WTC11 (cell line): ENCODE measurements at regions not wholly inside any gene's neighbourhood (a gene's known extent, or its start where the extent isn't known, plus 50 kb on each side); places are given as distances from the start of the nearest gene placed in this dataset.

Source experiments
- ATAC-seq: fragments of 200-7000 bp; cut with Tn5 transposase; 2 replicates; pipeline ENCODE4 v1.10.0; 2021; ENCODE audit warnings: mild to moderate bottlenecking, moderate library complexity
- CTCF ChIA-PET: fragments of 300-600 bp; sonication (Branson Sonifier 250); formaldehyde crosslinking; loops from one replicate; lab custom pipeline; 2021; ENCODE audit warnings: antibody characterized with exemption; lab: Charles Lee
- POLR2A ChIA-PET: fragments of 350-600 bp; sonication (Branson Sonifier 250); formaldehyde crosslinking; loops from one replicate; lab custom pipeline; 2021; ENCODE audit warnings: antibody characterized with exemption; lab: Charles Lee
- DNase-seq: peaks from one replicate; pipeline ENCODE4 v3.0.0; 2021; ENCODE audit warnings: low spot score
- H3K27ac Mint-ChIP-seq: 2 replicates; pipeline ENCODE4 v1.8.0; 2021; ENCODE audit warnings: mixed read lengths
- H3K27me3 Mint-ChIP-seq: 2 replicates; pipeline ENCODE4 v1.8.0; 2021; ENCODE audit warnings: low read depth, mild to moderate bottlenecking, moderate library complexity, mixed read lengths
- H3K36me3 Mint-ChIP-seq: 2 replicates; pipeline ENCODE4 v1.8.0; 2021; ENCODE audit warnings: mixed read lengths
- H3K4me1 Mint-ChIP-seq: 2 replicates; pipeline ENCODE4 v1.8.0; 2022; ENCODE audit warnings: mixed read lengths
- H3K4me3 Mint-ChIP-seq: 2 replicates; pipeline ENCODE4 v1.8.0; 2021; ENCODE audit warnings: mild to moderate bottlenecking, moderate library complexity, mixed read lengths
- H3K9me3 Mint-ChIP-seq: 2 replicates; pipeline ENCODE4 v1.8.0; 2021; ENCODE audit warnings: mixed read lengths
- ATF1 ChIP-seq: sonication (generic); formaldehyde crosslinking; IDR thresholded peaks from 2 replicates; pipeline ENCODE4 v1.8.1; 2023; ENCODE audit warnings: mild to moderate bottlenecking, moderate library complexity, missing genetic modification reagents
- CREB1 ChIP-seq: sonication (generic); formaldehyde crosslinking; IDR thresholded peaks from 2 replicates; pipeline ENCODE4 v1.8.0; 2023; ENCODE audit warnings: mild to moderate bottlenecking, missing genetic modification reagents
- ESRRA ChIP-seq: sonication (generic); formaldehyde crosslinking; IDR thresholded peaks from 2 replicates; pipeline ENCODE4 v1.8.1; 2022; ENCODE audit warnings: mild to moderate bottlenecking, missing genetic modification reagents, borderline replicate concordance
- ETV6 ChIP-seq: sonication (generic); formaldehyde crosslinking; IDR thresholded peaks from 2 replicates; pipeline ENCODE4 v1.8.1; 2022; ENCODE audit warnings: mild to moderate bottlenecking, missing genetic modification reagents
- FOXP1 ChIP-seq: sonication (generic); formaldehyde crosslinking; IDR thresholded peaks from 2 replicates; pipeline ENCODE4 v1.8.0; 2022; ENCODE audit warnings: missing genetic modification reagents, mild to moderate bottlenecking, moderate library complexity, borderline replicate concordance
- NR3C1 ChIP-seq: sonication (generic); formaldehyde crosslinking; conservative IDR thresholded peaks from 2 replicates; pipeline ENCODE4 v1.8.1; 2023; ENCODE audit warnings: low read depth, mild to moderate bottlenecking, missing genetic modification reagents
- PRRX2 ChIP-seq: fragments of 250-450 bp; sonication (Bioruptor Pico); IDR thresholded peaks from 2 replicates; pipeline ENCODE4 v1.8.0; 2021; ENCODE audit warnings: mild to moderate bottlenecking
- RORB ChIP-seq: fragments of 250-450 bp; sonication (Bioruptor Pico); IDR thresholded peaks from 2 replicates; pipeline ENCODE4 v1.9.0; 2021; ENCODE audit warnings: mild to moderate bottlenecking
- TP53 ChIP-seq: sonication (generic); formaldehyde crosslinking; IDR thresholded peaks from 2 replicates; pipeline ENCODE4 v1.8.1; 2023; ENCODE audit warnings: mild to moderate bottlenecking, missing genetic modification reagents
- ZNF317 ChIP-seq: sonication (generic); formaldehyde crosslinking; IDR thresholded peaks from 2 replicates; pipeline ENCODE4 v1.8.1; 2023; ENCODE audit warnings: low read depth, mild to moderate bottlenecking, moderate library complexity, missing genetic modification reagents, borderline replicate concordance
- TF ChIP-seq, protein P1 (sequence below): fragments of 250-450 bp; sonication (Bioruptor Pico); IDR thresholded peaks from 2 replicates; pipeline ENCODE4 v1.9.0; 2021; ENCODE audit warnings: mild to moderate bottlenecking
- TF ChIP-seq, protein P2 (sequence below): sonication (generic); formaldehyde crosslinking; IDR thresholded peaks from 2 replicates; pipeline ENCODE4 v1.8.1; 2023; ENCODE audit warnings: mild to moderate bottlenecking, missing genetic modification reagents
- TF ChIP-seq, protein P3 (sequence below): fragments of 200-600 bp; IDR thresholded peaks from 2 replicates; pipeline ENCODE4 v1.8.0; 2022; ENCODE audit warnings: antibody characterized with exemption
- TF ChIP-seq, protein P4 (sequence below): sonication (generic); formaldehyde crosslinking; IDR thresholded peaks from 2 replicates; pipeline ENCODE4 v1.8.1; 2022; ENCODE audit warnings: mild to moderate bottlenecking, moderate library complexity, missing genetic modification reagents
- TF ChIP-seq, protein P5 (sequence below): sonication (generic); formaldehyde crosslinking; IDR thresholded peaks from 2 replicates; pipeline ENCODE4 v1.8.1; 2023; ENCODE audit warnings: mild to moderate bottlenecking, missing genetic modification reagents, moderate library complexity
- TF ChIP-seq, protein P6 (sequence below): fragments of 250-450 bp; sonication (Bioruptor Pico); conservative IDR thresholded peaks from 2 replicates; pipeline ENCODE4 v1.9.0; 2021; ENCODE audit warnings: mild to moderate bottlenecking
- TF ChIP-seq, protein P7 (sequence below): sonication (generic); formaldehyde crosslinking; IDR thresholded peaks from 2 replicates; pipeline ENCODE4 v1.8.0; 2023; ENCODE audit warnings: mild to moderate bottlenecking, missing genetic modification reagents

DNA sequence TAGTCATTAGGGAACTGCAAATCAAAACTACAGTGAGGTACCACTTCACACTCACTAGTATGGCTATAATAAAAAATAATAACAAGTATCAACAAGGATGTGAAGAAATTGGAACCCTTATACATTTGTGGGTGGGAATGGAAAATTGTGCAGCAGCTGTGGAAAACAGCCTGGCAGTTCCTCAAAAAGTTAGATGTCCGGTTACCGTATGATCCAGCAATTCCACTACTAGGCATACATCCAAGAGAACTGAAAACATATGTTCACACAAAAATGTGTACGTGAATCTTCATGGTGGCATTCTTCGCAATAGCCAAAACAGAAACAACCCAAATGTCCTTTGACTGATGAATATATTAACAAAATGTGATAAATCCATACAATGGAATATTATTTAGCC lies 187.9 kb upstream of the LYSMD4 start:
- ChIA-PET CTCF (no interaction called here), POLR2A (no interaction called here)
- no peak for ATAC-seq
- no peak for DNase-seq
- Mint-ChIP-seq H3K9me3 (no peaks in the 10 kb centered on the region), H3K27me3 (peaks cover 14% of the 10 kb centered on the region), H3K36me3 (no peaks in the 10 kb centered on the region), H3K4me1 (peaks cover 12% of the 10 kb centered on the region), H3K27ac (no peak overlapping the region), H3K4me3 (no peak overlapping the region)
- TF ChIP-seq, protein P1, sequence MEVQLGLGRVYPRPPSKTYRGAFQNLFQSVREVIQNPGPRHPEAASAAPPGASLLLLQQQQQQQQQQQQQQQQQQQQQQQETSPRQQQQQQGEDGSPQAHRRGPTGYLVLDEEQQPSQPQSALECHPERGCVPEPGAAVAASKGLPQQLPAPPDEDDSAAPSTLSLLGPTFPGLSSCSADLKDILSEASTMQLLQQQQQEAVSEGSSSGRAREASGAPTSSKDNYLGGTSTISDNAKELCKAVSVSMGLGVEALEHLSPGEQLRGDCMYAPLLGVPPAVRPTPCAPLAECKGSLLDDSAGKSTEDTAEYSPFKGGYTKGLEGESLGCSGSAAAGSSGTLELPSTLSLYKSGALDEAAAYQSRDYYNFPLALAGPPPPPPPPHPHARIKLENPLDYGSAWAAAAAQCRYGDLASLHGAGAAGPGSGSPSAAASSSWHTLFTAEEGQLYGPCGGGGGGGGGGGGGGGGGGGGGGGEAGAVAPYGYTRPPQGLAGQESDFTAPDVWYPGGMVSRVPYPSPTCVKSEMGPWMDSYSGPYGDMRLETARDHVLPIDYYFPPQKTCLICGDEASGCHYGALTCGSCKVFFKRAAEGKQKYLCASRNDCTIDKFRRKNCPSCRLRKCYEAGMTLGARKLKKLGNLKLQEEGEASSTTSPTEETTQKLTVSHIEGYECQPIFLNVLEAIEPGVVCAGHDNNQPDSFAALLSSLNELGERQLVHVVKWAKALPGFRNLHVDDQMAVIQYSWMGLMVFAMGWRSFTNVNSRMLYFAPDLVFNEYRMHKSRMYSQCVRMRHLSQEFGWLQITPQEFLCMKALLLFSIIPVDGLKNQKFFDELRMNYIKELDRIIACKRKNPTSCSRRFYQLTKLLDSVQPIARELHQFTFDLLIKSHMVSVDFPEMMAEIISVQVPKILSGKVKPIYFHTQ (CRISPR knock-in tag), result no peak
- TF ChIP-seq ATF1 (CRISPR knock-in tag) (no peak), CREB1 (CRISPR knock-in tag) (no peak), ESRRA (no peak), PRRX2 (CRISPR knock-in tag) (no peak), ZNF317 (CRISPR knock-in tag) (no peak)
- TF ChIP-seq, protein P2, sequence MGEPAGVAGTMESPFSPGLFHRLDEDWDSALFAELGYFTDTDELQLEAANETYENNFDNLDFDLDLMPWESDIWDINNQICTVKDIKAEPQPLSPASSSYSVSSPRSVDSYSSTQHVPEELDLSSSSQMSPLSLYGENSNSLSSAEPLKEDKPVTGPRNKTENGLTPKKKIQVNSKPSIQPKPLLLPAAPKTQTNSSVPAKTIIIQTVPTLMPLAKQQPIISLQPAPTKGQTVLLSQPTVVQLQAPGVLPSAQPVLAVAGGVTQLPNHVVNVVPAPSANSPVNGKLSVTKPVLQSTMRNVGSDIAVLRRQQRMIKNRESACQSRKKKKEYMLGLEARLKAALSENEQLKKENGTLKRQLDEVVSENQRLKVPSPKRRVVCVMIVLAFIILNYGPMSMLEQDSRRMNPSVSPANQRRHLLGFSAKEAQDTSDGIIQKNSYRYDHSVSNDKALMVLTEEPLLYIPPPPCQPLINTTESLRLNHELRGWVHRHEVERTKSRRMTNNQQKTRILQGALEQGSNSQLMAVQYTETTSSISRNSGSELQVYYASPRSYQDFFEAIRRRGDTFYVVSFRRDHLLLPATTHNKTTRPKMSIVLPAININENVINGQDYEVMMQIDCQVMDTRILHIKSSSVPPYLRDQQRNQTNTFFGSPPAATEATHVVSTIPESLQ (CRISPR knock-in tag), result no peak
- TF ChIP-seq, protein P3, sequence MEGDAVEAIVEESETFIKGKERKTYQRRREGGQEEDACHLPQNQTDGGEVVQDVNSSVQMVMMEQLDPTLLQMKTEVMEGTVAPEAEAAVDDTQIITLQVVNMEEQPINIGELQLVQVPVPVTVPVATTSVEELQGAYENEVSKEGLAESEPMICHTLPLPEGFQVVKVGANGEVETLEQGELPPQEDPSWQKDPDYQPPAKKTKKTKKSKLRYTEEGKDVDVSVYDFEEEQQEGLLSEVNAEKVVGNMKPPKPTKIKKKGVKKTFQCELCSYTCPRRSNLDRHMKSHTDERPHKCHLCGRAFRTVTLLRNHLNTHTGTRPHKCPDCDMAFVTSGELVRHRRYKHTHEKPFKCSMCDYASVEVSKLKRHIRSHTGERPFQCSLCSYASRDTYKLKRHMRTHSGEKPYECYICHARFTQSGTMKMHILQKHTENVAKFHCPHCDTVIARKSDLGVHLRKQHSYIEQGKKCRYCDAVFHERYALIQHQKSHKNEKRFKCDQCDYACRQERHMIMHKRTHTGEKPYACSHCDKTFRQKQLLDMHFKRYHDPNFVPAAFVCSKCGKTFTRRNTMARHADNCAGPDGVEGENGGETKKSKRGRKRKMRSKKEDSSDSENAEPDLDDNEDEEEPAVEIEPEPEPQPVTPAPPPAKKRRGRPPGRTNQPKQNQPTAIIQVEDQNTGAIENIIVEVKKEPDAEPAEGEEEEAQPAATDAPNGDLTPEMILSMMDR, result no peak
- TF ChIP-seq, protein P4, sequence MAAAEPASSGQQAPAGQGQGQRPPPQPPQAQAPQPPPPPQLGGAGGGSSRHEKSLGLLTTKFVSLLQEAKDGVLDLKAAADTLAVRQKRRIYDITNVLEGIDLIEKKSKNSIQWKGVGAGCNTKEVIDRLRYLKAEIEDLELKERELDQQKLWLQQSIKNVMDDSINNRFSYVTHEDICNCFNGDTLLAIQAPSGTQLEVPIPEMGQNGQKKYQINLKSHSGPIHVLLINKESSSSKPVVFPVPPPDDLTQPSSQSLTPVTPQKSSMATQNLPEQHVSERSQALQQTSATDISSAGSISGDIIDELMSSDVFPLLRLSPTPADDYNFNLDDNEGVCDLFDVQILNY (CRISPR knock-in tag), result no peak
- TF ChIP-seq, protein P5, sequence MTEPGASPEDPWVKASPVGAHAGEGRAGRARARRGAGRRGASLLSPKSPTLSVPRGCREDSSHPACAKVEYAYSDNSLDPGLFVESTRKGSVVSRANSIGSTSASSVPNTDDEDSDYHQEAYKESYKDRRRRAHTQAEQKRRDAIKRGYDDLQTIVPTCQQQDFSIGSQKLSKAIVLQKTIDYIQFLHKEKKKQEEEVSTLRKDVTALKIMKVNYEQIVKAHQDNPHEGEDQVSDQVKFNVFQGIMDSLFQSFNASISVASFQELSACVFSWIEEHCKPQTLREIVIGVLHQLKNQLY, result no peak

DNA sequence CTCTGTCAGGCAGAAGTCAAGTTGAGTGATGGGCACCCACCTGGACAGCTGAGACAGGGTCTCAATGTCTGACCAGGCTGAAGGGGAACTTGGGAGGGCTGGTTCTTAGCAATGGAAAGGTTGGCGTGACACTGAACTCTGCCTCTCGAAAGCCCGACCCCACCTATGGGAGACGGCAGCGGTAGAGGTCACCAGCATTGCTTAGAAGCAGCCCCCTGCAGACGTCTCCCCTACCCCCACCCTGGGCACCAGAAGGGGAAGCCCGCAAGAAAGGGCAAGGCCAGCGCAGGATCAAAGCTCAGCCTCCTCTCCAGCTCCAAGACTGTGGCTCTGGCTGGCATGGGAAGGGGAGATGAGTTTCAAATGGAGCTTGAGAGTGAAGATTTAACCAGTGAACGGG lies 184.8 kb upstream of the LYSMD4 start:
- H3K27me3 Mint-ChIP-seq, result no peaks in the 10 kb centered on the region; the same call in 1 of the 2 replicates
- CTCF ChIA-PET, result no interaction called here
- H3K4me1 Mint-ChIP-seq, result peaks cover 4% of the 10 kb centered on the region
- ATAC-seq (no peak), DNase-seq (no peak)
- POLR2A ChIA-PET, result no interaction called here
- no peak overlapping the region for H3K27ac Mint-ChIP-seq
- H3K36me3 Mint-ChIP-seq, result no peaks in the 10 kb centered on the region
- H3K9me3 Mint-ChIP-seq, result no peaks in the 10 kb centered on the region
- H3K4me3 Mint-ChIP-seq, result no peak overlapping the region
- TF ChIP-seq, protein P1 (CRISPR knock-in tag), result no peak
- TF ChIP-seq, protein P6, sequence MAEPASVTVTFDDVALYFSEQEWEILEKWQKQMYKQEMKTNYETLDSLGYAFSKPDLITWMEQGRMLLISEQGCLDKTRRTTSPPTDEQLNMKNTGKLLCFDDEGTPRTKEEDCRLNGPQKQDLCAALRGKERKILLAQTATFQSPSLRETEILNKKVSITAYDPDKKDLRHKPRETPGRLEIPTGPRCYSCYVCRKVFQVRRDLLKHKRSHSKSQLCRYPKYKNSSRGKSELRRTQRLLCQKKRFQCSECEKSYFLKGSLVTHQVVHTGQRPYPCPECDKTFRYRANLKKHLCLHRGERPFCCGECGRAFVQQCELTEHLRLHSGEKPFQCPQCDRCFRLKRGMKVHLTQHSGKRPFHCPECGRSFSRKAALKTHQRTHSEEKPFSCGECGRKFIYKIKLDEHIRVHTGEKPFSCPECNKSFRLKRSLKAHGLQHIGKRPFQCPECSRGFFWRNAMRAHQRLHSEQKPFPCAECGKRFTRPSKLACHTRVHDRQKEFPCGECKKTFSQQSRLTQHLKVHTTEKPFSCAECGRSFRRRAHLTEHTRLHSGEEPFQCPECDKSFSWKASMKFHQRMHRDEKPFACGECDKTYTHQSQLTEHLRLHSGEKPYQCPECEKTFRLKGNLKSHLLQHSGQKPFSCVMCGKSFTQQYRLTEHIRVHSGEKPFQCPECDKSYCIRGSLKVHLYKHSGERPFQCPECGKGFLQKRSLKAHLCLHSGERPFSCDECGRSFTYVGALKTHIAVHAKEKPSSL (CRISPR knock-in tag), result no peak
- TF ChIP-seq ETV6 (no peak), FOXP1 (CRISPR knock-in tag) (no peak), NR3C1 (CRISPR knock-in tag) (no peak), RORB (CRISPR knock-in tag) (no peak), TP53 (CRISPR knock-in tag) (no peak)
- TF ChIP-seq, protein P5, result no peak
- TF ChIP-seq, protein P7, sequence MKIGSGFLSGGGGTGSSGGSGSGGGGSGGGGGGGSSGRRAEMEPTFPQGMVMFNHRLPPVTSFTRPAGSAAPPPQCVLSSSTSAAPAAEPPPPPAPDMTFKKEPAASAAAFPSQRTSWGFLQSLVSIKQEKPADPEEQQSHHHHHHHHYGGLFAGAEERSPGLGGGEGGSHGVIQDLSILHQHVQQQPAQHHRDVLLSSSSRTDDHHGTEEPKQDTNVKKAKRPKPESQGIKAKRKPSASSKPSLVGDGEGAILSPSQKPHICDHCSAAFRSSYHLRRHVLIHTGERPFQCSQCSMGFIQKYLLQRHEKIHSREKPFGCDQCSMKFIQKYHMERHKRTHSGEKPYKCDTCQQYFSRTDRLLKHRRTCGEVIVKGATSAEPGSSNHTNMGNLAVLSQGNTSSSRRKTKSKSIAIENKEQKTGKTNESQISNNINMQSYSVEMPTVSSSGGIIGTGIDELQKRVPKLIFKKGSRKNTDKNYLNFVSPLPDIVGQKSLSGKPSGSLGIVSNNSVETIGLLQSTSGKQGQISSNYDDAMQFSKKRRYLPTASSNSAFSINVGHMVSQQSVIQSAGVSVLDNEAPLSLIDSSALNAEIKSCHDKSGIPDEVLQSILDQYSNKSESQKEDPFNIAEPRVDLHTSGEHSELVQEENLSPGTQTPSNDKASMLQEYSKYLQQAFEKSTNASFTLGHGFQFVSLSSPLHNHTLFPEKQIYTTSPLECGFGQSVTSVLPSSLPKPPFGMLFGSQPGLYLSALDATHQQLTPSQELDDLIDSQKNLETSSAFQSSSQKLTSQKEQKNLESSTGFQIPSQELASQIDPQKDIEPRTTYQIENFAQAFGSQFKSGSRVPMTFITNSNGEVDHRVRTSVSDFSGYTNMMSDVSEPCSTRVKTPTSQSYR (CRISPR knock-in tag), result no peak
